ENCODE measurements at regions not wholly inside any gene's neighbourhood (a gene's known extent, or its start where the extent isn't known, plus 50 kb on each side); places are given as distances from the start of the nearest gene placed in this dataset.

DNA sequence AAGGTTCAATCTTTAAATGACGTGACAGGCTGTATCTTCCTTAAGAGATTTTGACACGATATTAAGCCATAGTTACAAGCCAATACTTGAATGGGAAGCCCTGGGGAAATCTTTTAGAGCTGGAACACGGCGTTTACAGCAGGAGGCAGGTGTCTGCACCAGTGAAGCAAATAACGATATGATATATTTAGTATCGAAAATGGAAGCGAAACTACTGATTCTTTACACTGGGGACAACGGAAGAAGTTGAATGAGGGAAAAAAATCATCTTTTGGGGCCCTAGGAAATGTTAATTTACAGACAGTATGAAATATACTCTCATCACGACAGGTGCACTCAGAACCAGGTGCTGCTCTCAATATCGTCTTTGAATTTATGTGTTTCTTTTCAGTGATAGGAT lies 793.9 kb upstream of the PCDH20 start:
- H3K27ac ChIP-seq, result no peak overlapping the region
- TF ChIP-seq, protein P1, sequence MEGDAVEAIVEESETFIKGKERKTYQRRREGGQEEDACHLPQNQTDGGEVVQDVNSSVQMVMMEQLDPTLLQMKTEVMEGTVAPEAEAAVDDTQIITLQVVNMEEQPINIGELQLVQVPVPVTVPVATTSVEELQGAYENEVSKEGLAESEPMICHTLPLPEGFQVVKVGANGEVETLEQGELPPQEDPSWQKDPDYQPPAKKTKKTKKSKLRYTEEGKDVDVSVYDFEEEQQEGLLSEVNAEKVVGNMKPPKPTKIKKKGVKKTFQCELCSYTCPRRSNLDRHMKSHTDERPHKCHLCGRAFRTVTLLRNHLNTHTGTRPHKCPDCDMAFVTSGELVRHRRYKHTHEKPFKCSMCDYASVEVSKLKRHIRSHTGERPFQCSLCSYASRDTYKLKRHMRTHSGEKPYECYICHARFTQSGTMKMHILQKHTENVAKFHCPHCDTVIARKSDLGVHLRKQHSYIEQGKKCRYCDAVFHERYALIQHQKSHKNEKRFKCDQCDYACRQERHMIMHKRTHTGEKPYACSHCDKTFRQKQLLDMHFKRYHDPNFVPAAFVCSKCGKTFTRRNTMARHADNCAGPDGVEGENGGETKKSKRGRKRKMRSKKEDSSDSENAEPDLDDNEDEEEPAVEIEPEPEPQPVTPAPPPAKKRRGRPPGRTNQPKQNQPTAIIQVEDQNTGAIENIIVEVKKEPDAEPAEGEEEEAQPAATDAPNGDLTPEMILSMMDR (conservative IDR thresholded peaks at IDR 0.05), result no peak
- no peak for TF ChIP-seq ZFX (IDR thresholded peaks at IDR 0.05)

DNA sequence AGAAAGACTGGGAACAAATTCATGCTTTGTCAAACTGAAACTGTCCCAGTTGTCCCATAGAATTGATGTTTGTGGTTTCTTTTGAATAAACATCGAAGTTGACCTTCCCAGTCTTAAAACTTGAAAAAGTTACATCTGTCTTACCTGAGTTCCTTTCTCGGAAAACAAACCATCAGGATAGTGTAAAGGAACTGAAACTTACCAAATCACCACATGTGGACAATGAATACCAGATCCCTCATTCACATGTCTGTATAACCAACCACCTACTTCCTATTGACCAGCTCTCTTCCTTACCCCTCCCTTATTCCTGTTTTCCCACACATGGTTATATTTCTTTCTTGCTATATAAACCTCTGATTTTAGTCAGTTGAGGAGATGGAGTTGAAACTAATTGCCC lies 791.7 kb upstream of the PCDH20 start:
- TF ChIP-seq, protein P1 (conservative IDR thresholded peaks at IDR 0.05), result no peak
- TF ChIP-seq ZFX (IDR thresholded peaks at IDR 0.05), result no peak
- no peak overlapping the region for H3K27ac ChIP-seq

DNA sequence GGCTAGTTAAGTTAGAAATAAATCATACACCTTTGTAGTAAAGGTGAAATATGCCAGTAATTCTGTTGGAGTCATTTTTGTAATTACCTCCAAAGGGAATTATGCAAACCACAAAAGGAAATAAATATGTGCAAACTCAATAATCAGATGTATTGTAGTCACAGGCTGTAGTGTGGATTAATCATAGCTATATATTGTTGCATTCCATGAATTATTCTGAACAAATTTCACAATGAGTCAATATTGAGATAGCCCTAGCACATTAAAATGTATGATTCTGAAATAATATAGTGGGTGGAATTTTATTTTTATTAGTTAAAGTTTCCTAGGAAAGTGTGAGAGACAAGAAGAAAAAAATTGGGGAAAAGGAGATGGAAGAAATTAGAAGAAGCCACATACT lies 790.5 kb upstream of the PCDH20 start:
- no peak overlapping the region for H3K27ac ChIP-seq
- no peak for TF ChIP-seq ZFX (IDR thresholded peaks at IDR 0.05)
- TF ChIP-seq, protein P1 (conservative IDR thresholded peaks at IDR 0.05), result no peak

DNA sequence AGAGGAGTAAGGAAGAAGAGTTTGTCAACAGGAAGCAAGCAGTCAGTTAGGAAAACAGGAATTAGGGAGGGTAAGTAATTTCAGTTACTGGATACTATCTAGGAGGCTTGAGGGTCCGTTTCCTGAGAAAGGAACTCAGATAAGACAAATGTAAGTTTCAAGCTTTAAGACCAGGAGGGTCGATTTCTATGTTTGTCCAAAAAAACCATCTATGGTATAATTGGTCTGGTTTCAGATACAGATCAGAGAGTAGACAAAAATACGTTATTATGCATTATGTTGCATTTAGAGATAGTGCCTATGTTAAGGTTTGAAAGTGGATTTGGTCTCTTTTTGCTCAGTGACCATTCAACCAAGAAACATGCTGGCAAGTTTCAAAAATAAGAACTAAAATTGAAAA lies 789.6 kb upstream of the PCDH20 start:
- no peak for TF ChIP-seq ZFX (IDR thresholded peaks at IDR 0.05)
- TF ChIP-seq, protein P1 (conservative IDR thresholded peaks at IDR 0.05), result no peak
- no peak overlapping the region for H3K27ac ChIP-seq

DNA sequence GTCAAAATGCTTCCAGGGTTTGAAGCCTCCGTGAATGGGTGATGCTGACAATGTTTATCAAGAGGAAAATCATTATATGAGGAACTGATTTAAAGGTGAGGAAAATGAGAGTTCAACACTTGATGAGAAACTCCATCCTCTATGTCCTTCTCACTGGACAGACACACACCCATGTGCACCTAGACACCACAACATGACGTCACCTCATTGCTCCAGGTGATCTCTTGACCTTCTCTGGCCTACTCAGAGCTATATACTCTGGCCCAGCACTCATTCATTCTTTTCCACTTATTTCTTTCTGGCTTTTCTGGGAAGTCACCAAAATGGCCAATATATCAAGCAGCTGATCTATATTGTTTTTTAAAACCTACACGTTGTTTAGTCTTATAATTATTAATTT lies 778.7 kb upstream of the PCDH20 start:
- H3K27ac ChIP-seq, result no peak overlapping the region
- TF ChIP-seq ZFX (IDR thresholded peaks at IDR 0.05), result no peak
- TF ChIP-seq, protein P1 (conservative IDR thresholded peaks at IDR 0.05), result no peak

DNA sequence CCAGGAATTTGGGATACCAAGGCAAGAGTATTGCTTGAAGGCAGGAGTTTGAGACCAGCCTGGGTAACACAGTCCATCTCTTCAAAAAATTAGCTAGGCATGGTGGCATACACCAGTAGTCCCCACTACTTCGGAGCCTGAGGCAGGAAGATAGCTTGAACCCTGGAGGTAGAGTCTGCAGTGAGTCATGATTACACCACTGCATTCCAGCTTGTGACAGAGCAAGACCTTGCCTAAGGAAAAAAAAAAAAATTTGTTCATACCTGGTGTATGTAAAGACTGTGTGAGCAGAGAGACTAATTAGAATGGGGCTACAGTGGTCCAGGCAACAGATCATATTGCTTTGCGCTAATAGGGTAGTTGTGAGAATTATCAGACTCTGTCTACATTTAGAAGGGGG lies 778.3 kb upstream of the PCDH20 start:
- TF ChIP-seq ZFX (IDR thresholded peaks at IDR 0.05), result no peak
- TF ChIP-seq, protein P1 (conservative IDR thresholded peaks at IDR 0.05), result no peak
- no peak overlapping the region for H3K27ac ChIP-seq

DNA sequence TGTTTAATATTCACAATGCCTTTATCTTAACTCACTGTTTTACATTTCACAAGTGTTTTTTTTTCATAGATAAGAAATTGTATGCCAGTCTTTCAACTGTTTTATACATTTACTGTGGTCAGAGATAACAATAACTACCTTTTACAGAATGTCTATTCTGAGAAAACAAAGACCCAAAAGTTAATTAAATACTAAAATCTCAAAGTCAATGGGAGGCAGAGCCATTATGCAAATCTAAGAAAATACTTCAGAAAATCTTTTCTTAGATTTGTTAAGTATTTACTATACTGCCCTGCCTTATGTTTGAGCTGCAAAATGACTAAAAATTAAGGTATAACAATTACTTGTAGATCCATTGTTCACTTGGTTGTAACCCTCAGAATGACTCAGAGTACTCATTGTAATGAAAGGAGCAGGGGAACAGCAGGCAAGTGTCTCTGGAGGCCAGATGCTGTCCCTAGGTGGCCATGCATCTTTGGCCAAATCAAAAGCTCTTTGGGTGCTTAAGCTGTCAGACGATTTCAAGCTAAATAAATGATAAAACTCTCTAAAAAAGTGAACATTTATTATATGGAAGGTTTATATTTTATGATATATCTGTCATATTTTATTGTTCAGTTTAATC lies 770.1 kb upstream of the PCDH20 start:
- TF ChIP-seq ZFX (IDR thresholded peaks at IDR 0.05), result no peak
- TF ChIP-seq, protein P1 (conservative IDR thresholded peaks at IDR 0.05), result no peak
- H3K27ac ChIP-seq, result no peak overlapping the region

All from C4-2B (cell line).